Osteocyte (in vitro differentiated cells): ENCODE measurements at regions not wholly inside any gene's neighbourhood (a gene's known extent, or its start where the extent isn't known, plus 50 kb on each side); places are given as distances from the start of the nearest gene placed in this dataset.

Experiments used
- DNase-seq: peaks from one replicate; pipeline ENCODE4 v3.0.0; 2021; ENCODE audit warnings: mixed read lengths; ENCODE audit not compliant: unreplicated experiment; ENCODE audit errors: extremely low spot score
- H3K27ac Mint-ChIP-seq: one replicate; pipeline ENCODE4 v1.8.0; 2021; ENCODE audit warnings: mild to moderate bottlenecking, mixed read lengths; ENCODE audit not compliant: unreplicated experiment
- H3K27me3 Mint-ChIP-seq: one replicate; pipeline ENCODE4 v1.8.0; 2021; ENCODE audit warnings: mixed read lengths; ENCODE audit not compliant: unreplicated experiment
- H3K36me3 Mint-ChIP-seq: one replicate; pipeline ENCODE4 v1.8.0; 2021; ENCODE audit warnings: mixed read lengths; ENCODE audit not compliant: unreplicated experiment
- H3K4me1 Mint-ChIP-seq: one replicate; pipeline ENCODE4 v1.8.0; 2021; ENCODE audit warnings: mixed read lengths; ENCODE audit not compliant: unreplicated experiment
- H3K4me3 Mint-ChIP-seq: one replicate; pipeline ENCODE4 v1.8.0; 2021; ENCODE audit warnings: mild to moderate bottlenecking, moderate library complexity, mixed read lengths; ENCODE audit not compliant: unreplicated experiment
- H3K9me3 Mint-ChIP-seq: one replicate; pipeline ENCODE4 v1.8.0; 2021; ENCODE audit warnings: mixed read lengths; ENCODE audit not compliant: unreplicated experiment
- TF ChIP-seq, protein P1 (sequence below): fragments of 200-600 bp; sonication (generic); IDR thresholded peaks from 2 replicates; pipeline ENCODE4 v1.5.0; 2021; ENCODE audit warnings: antibody characterized with exemption, mild to moderate bottlenecking, moderate library complexity

DNA sequence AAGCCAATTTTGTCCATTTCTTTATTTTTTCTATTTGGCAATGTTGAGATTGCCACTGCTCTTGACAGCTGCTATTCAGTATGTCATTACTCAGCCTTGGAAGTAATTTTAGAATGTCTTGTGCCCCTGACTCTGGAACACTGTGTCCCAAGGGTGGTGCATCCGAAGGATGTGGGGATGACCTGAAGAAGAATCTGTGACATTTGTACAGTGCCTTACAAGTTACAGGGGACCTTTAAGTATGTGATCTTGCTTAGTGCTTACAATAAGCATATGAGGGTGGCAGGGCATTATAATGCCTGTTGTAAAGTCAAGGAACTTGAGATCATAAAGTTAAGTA, 239.5 kb downstream of the REEP3 start:
- Mint-ChIP-seq H3K36me3 (peaks cover 3% of the 10 kb centered on the region), H3K4me3 (no peak overlapping the region), H3K27ac (no peak overlapping the region), H3K27me3 (peaks cover 12% of the 10 kb centered on the region), H3K4me1 (peaks cover 14% of the 10 kb centered on the region), H3K9me3 (no peaks in the 10 kb centered on the region)
- DNase-seq: no peak
- TF ChIP-seq, protein P1, sequence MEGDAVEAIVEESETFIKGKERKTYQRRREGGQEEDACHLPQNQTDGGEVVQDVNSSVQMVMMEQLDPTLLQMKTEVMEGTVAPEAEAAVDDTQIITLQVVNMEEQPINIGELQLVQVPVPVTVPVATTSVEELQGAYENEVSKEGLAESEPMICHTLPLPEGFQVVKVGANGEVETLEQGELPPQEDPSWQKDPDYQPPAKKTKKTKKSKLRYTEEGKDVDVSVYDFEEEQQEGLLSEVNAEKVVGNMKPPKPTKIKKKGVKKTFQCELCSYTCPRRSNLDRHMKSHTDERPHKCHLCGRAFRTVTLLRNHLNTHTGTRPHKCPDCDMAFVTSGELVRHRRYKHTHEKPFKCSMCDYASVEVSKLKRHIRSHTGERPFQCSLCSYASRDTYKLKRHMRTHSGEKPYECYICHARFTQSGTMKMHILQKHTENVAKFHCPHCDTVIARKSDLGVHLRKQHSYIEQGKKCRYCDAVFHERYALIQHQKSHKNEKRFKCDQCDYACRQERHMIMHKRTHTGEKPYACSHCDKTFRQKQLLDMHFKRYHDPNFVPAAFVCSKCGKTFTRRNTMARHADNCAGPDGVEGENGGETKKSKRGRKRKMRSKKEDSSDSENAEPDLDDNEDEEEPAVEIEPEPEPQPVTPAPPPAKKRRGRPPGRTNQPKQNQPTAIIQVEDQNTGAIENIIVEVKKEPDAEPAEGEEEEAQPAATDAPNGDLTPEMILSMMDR: no peak

DNA sequence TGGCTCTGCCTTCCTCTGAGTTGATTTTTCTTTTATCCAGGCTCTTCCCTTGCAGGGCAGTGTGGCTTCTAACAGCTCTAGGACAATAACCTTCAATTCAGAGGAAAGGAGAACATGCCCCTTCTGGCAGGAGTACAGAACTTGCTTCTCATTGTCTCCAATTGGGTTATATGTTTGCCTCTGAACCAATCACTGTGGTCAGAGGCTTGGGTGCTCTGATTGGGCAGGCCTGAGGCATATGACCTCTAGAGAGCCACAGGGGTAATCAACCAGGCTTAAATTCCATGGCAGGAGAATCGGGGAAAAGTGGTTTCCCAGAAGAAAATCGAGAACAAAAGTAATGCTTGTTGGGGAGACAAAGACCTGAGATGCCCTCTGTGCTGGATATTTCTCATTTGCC, 240.0 kb downstream of the REEP3 start:
- no peak for DNase-seq
- peaks cover 3% of the 10 kb centered on the region for H3K36me3 Mint-ChIP-seq
- no peak overlapping the region for H3K27ac Mint-ChIP-seq
- peaks cover 12% of the 10 kb centered on the region for H3K27me3 Mint-ChIP-seq
- peaks cover 19% of the 10 kb centered on the region for H3K4me1 Mint-ChIP-seq
- H3K4me3 Mint-ChIP-seq: no peak overlapping the region
- no peaks in the 10 kb centered on the region for H3K9me3 Mint-ChIP-seq
- TF ChIP-seq, protein P1: no peak

DNA sequence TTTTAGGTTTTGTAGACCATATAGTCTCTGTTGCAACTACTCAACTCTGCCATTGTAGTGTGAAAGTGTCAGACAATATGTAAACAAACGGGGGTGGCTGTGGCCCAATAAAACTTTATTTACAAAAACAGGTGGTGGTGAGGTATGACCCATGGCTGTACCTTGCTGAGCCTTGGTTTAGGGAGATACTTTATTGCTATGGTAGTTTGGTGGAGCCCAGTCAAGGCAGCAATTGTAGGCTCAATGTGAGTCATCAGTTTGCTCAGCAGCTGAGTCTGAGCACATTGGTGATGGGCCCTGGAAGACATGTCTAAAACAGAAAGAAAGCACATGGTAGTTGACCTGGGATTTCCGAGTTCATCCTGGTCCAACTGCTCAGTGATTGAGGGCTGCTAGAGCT, 242.5 kb downstream of the REEP3 start:
- H3K27ac Mint-ChIP-seq: no peak overlapping the region
- H3K36me3 Mint-ChIP-seq: peaks cover 3% of the 10 kb centered on the region
- H3K4me1 Mint-ChIP-seq: peaks cover 44% of the 10 kb centered on the region
- peaks cover 7% of the 10 kb centered on the region for H3K27me3 Mint-ChIP-seq
- no peaks in the 10 kb centered on the region for H3K9me3 Mint-ChIP-seq
- TF ChIP-seq, protein P1: no peak
- no peak overlapping the region for H3K4me3 Mint-ChIP-seq
- DNase-seq: no peak

DNA sequence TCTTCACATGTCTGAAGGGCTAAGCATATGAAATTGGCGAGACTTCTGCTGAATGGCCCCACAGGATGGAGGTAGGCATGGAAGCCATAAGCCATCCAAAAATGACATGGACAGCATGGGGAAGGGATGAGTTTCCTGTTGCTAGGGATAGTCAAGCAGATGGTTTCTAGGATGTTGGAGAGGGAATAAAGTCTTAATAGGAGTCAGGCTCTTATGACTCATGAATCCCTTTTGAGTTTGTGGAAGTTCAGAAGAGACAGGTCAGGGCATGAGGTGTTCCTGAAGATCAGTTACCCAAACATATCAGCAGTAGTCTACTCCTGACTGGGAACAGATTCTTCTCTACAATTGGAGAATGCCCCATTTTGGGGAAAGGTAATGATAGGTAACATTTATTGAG, 243.9 kb downstream of the REEP3 start:
- TF ChIP-seq, protein P1: no peak
- Mint-ChIP-seq H3K4me3 (no peak overlapping the region), H3K4me1 (peaks cover 46% of the 10 kb centered on the region)

DNA sequence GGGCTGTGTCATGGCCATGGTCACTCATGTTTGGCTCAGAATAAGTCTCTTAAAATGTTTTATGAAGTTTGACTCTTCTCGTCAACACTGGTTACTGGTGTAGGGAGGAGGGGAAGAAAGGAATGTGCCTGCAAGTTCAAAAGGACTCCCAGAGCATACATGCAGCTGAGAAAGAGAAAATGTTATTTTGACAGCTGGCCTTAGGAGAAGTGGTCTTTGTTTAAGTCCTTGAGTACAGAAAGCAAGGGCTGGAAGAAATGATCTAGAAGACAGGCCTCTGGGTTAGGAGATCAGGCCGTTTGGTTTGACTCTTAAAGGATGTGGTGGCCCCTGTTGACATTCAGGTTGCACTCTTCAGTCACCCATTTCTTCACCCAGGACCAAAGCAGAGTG, 245.5 kb downstream of the REEP3 start:
- no peak for DNase-seq
- peaks cover 39% of the 10 kb centered on the region for H3K4me1 Mint-ChIP-seq
- H3K9me3 Mint-ChIP-seq: no peaks in the 10 kb centered on the region
- peaks cover 2% of the 10 kb centered on the region for H3K36me3 Mint-ChIP-seq
- H3K27me3 Mint-ChIP-seq: no peaks in the 10 kb centered on the region
- no peak overlapping the region for H3K4me3 Mint-ChIP-seq
- peak overlapping the region; percentile 97 for H3K27ac Mint-ChIP-seq
- TF ChIP-seq, protein P1: no peak

More for the DNA sequence above, 243.9 kb downstream of the REEP3 start:
- Mint-ChIP-seq H3K9me3 (no peaks in the 10 kb centered on the region), H3K27me3 (no peaks in the 10 kb centered on the region), H3K36me3 (peaks cover 3% of the 10 kb centered on the region), H3K27ac (no peak overlapping the region)
- DNase-seq: no peak
